ENCODE measurements at regions not wholly inside any gene's neighbourhood (a gene's known extent, or its start where the extent isn't known, plus 50 kb on each side); places are given as distances from the start of the nearest gene placed in this dataset.

GRCh38 chr2:193251909-193252308 lies 1057.2 kb upstream of the TMEFF2 start (continued):
- TF ChIP-seq CTCF (IDR thresholded peaks at IDR 0.05; ENCODE audit: control extremely low read depth in 1 of 3, insufficient read depth in 1 of 3, low read depth in 1 of 3, low read length in 3 of 3) (no peak), KDM5A (IDR thresholded peaks at IDR 0.05; ENCODE audit: low read length) (no peak)
